ENCODE measurements at regions not wholly inside any gene's neighbourhood (a gene's known extent, or its start where the extent isn't known, plus 50 kb on each side); places are given as distances from the start of the nearest gene placed in this dataset.

GRCh38 chr13:59304596-59304995, 859.1 kb downstream of the DIAPH3 start (continued):
- TF ChIP-seq ZNF462 (CRISPR knock-in tag; IDR thresholded peaks at IDR 0.05), result no peak
- TF ChIP-seq ETS1 (IDR thresholded peaks at IDR 0.05), result no peak
- TF ChIP-seq STAT1 (IDR thresholded peaks at IDR 0.05; ENCODE audit: unreplicated experiment), result no peak
- no peak for TF ChIP-seq CREB1 (CRISPR knock-in tag; IDR thresholded peaks at IDR 0.05; ENCODE audit: low read depth)
- no peak for TF ChIP-seq ZNF331 (CRISPR knock-in tag; IDR thresholded peaks at IDR 0.05; ENCODE audit: low read depth)
- TF ChIP-seq ZNF114 (CRISPR knock-in tag; IDR thresholded peaks at IDR 0.05), result no peak
- no peak for TF ChIP-seq NANOG (IDR thresholded peaks at IDR 0.05; ENCODE audit: borderline replicate concordance)
- no peak for TF ChIP-seq EZH2 (IDR thresholded peaks at IDR 0.05; ENCODE audit: low read depth, unreplicated experiment)
- TF ChIP-seq EZH2phosphoT487 (IDR thresholded peaks at IDR 0.05; ENCODE audit: unreplicated experiment), result no peak
- no peak for TF ChIP-seq JUNB (IDR thresholded peaks at IDR 0.05; ENCODE audit: unreplicated experiment)

DNA sequence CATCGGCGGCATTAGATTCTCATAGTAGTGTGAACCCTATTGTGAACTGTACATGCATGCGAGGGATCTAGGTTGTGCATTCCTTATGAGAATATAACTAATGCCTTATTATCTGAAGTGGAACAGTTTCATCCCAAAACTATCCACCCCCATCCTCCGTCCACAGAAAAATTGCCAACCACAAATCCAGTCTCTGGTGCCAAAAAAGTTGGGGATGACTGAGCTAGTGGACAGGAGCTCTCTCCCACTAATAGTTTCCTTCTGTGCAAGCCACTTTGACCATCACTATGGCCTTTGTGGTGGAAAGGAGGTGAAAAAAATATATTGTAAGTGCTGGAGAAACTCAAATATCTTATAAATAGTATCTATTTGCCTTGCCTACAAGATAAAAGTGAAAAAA, 857.8 kb downstream of the DIAPH3 start:
- H3K27me3 ChIP-seq (ENCODE audit: insufficient read depth), result no peaks in the 10 kb centered on the region
- no peaks in the 10 kb centered on the region for H3K79me2 ChIP-seq (replicated peaks; ENCODE audit: insufficient read depth)
- no peaks in the 10 kb centered on the region for H3F3A ChIP-seq (replicated peaks; ENCODE audit: low read depth)
- H3K36me3 Mint-ChIP-seq (ENCODE audit: low read depth), result peaks cover 14% of the 10 kb centered on the region
- no peak overlapping the region for H3K27ac ChIP-seq (ENCODE audit: low read depth)
- H3K4me1 ChIP-seq (ENCODE audit: insufficient read depth), result no peaks in the 10 kb centered on the region
- peaks cover 16% of the 10 kb centered on the region for H3K9me3 Mint-ChIP-seq
- no peaks in the 10 kb centered on the region for H3K4me1 Mint-ChIP-seq
- H4K20me1 ChIP-seq (replicated peaks; ENCODE audit: insufficient read depth), result no peaks in the 10 kb centered on the region
- H3K4me2 ChIP-seq, result no peak overlapping the region
- H2AFZ ChIP-seq, result no peak overlapping the region
- no peaks in the 10 kb centered on the region; the same call in 1 of the 2 replicates for H3K9me2 ChIP-seq (ENCODE audit: insufficient read depth)
- no peak overlapping the region for H3K4me3 ChIP-seq
- ATAC-seq (no peak), DNase-seq (ENCODE audit: low spot score) (no peak)
- no peaks in the 10 kb centered on the region for H3K36me3 ChIP-seq (ENCODE audit: insufficient read depth)
- no peak overlapping the region for H3K4me3 Mint-ChIP-seq
- H3K27ac Mint-ChIP-seq, result no peak overlapping the region
- H3K27me3 Mint-ChIP-seq (ENCODE audit: insufficient read depth, low read depth, poor library complexity), result peaks cover 5% of the 10 kb centered on the region
- TF ChIP-seq ETS1 (IDR thresholded peaks at IDR 0.05) (no peak), CTCF (conservative IDR thresholded peaks at IDR 0.05; ENCODE audit: low read depth in 2 of 2) (no peak)

All from GM23338 (cell line).